K562 (cell line): ENCODE measurements at regions not wholly inside any gene's neighbourhood (a gene's known extent, or its start where the extent isn't known, plus 50 kb on each side); places are given as distances from the start of the nearest gene placed in this dataset.
A peak's percentile ranks its signal among the peaks of the same experiment; 100 is the strongest.

ENCODE experiments used
- ATAC-seq: fragments of 200-7000 bp; cut with Tn5 transposase; 3 replicates; pipeline ENCODE4 v1.9.1; 2020; ENCODE audit warnings: moderate library complexity
- BruUV-seq: library from RNA; stranded (reverse); fragments of 400-500 nt; replicated peaks from 2 replicates; lab custom pipeline; 2021; lab: Mats Ljungman, UMichigan
- CTCF ChIA-PET: fragments of 300-600 bp; formaldehyde crosslinking; extraction: SDS; loops from one replicate; lab custom pipeline; 2021; ENCODE audit warnings: low intra/inter-chr PET ratio; lab: Yijun Ruan, JAX
- POLR2A ChIA-PET: fragments of 300-600, 350-650 bp; sonication (Branson Sonifier 250); formaldehyde crosslinking; extraction: SDS; loops from one replicate; lab custom pipeline; 2021; ENCODE audit warnings: antibody characterized with exemption, inconsistent platforms; lab: Yijun Ruan, JAX
- DNase-seq, 4 experiments: peaks; one replicate each; pipeline versions ENCODE4 v3.0.0 to v3.0.0-alpha.2; 2011 to 2018; ENCODE audit warnings: low spot score in 3 of 4, mixed read lengths in 3 of 4; ENCODE audit errors: extremely low read depth in 1 of 4
- FAIRE-seq: peaks from 2 replicates; lab custom pipeline; 2011; peaks lifted over from hg19 to GRCh38; lab: Jason Lieb, UNC
- H2AFZ ChIP-seq: 2 replicates; pipeline ENCODE4 v1.6.0; 2011; ENCODE audit warnings: low read depth, low read length, control low read depth, inconsistent platforms
- H3K27ac ChIP-seq: fragments of 200-600 bp; 3 replicates; pipeline ENCODE4 v1.8.0; 2011; ENCODE audit warnings: low read depth, mild to moderate bottlenecking, control low read depth, inconsistent platforms, low read length, moderate library complexity, mixed read lengths; ENCODE audit errors: extremely low read depth
- H3K27me3 ChIP-seq, 2 experiments: fragments of 300-600 bp in 1 of 2; 2 replicates in 1 of 2; 3 replicates in 1 of 2; pipeline versions ENCODE4 v1.6.0 to v1.8.0; 2011; ENCODE audit warnings: inconsistent platforms in 2 of 2, low read length in 2 of 2, mild to moderate bottlenecking in 1 of 2, mixed read lengths in 1 of 2, moderate library complexity in 1 of 2; ENCODE audit not compliant: control insufficient read depth in 2 of 2, insufficient read depth in 2 of 2
- H3K36me3 ChIP-seq: fragments of 300-600 bp; 3 replicates; pipeline ENCODE4 v1.8.0; 2011; ENCODE audit warnings: mild to moderate bottlenecking, low read length, inconsistent platforms; ENCODE audit not compliant: control insufficient read depth, insufficient read depth
- H3K4me1 ChIP-seq, 2 experiments: fragments of 200-600 bp in 1 of 2; replicated peaks in 1 of 2; 2 replicates in 1 of 2; 3 replicates in 1 of 2; pipeline versions ENCODE4 v1.5.1 to v1.8.0; 2011; ENCODE audit warnings: inconsistent platforms in 2 of 2, low read length in 2 of 2, mild to moderate bottlenecking in 1 of 2, mixed read lengths in 1 of 2, moderate library complexity in 1 of 2; ENCODE audit not compliant: control insufficient read depth in 2 of 2, insufficient read depth in 2 of 2
- H3K4me2 ChIP-seq: 2 replicates; pipeline ENCODE4 v1.6.1; 2011; ENCODE audit warnings: low read length, control low read depth, inconsistent platforms, mixed read lengths; ENCODE audit not compliant: insufficient read depth
- H3K4me3 ChIP-seq: fragments of 200-600 bp; sonication (generic), shearing (Covaris generic); 2 replicates; pipeline ENCODE4 v1.5.1; 2016; ENCODE audit warnings: control low read depth, inconsistent platforms
- H3K79me2 ChIP-seq: fragments of 200-600 bp; 3 replicates; pipeline ENCODE4 v1.8.0; 2011; ENCODE audit warnings: low read length, inconsistent platforms; ENCODE audit not compliant: control insufficient read depth, insufficient read depth
- H3K9ac ChIP-seq, 2 experiments: 2 replicates each; pipeline versions ENCODE4 v1.6.0 to v1.6.1; 2011; ENCODE audit warnings: low read depth in 2 of 2, low read length in 2 of 2, control low read depth in 1 of 2, inconsistent platforms in 1 of 2, mild to moderate bottlenecking in 1 of 2, mixed read lengths in 1 of 2; ENCODE audit not compliant: insufficient read depth in 1 of 2
- H3K9me1 ChIP-seq: one replicate; pipeline ENCODE4 v1.6.0; 2011; ENCODE audit warnings: inconsistent platforms, mild to moderate bottlenecking, low read length, moderate library complexity; ENCODE audit not compliant: control insufficient read depth, insufficient read depth
- H3K9me3 ChIP-seq: replicated peaks from 2 replicates; pipeline ENCODE4 v1.5.1; 2011; ENCODE audit warnings: low read depth, low read length, inconsistent platforms; ENCODE audit not compliant: control insufficient read depth, insufficient read depth
- H4K20me1 ChIP-seq: replicated peaks from 2 replicates; pipeline ENCODE4 v1.6.1; 2011; ENCODE audit warnings: low read length, inconsistent platforms, mixed read lengths; ENCODE audit not compliant: control insufficient read depth, insufficient read depth
- EP400 ChIP-seq: fragments of 450-650 bp; IDR thresholded peaks from 2 replicates; pipeline ENCODE4 v1.6.1; 2017; ENCODE audit warnings: antibody characterized with exemption, mild to moderate bottlenecking, moderate library complexity
- FOXJ2 ChIP-seq: fragments of 200-800 bp; sonication (Bioruptor generic); IDR thresholded peaks from 2 replicates; pipeline ENCODE4 v1.6.1; 2016; ENCODE audit warnings: missing genetic modification characterization, missing compliant biosample characterization
- HDAC2 ChIP-seq: fragments of 450-650 bp; IDR thresholded peaks from 2 replicates; pipeline ENCODE4 v1.6.1; 2016; ENCODE audit warnings: mild to moderate bottlenecking
- MTF1 ChIP-seq: fragments of 250-450 bp; sonication (Bioruptor Pico); IDR thresholded peaks from 2 replicates; pipeline ENCODE4 v1.9.0; 2021; ENCODE audit warnings: moderate library complexity, mild to moderate bottlenecking, inconsistent platforms, borderline replicate concordance
- NONO ChIP-seq, 2 experiments: fragments of 200-400 bp in 1 of 2; fragments of 450-650 bp in 1 of 2; formaldehyde crosslinking in 1 of 2; IDR thresholded peaks; 2 replicates each; pipeline ENCODE4 v1.6.1; 2017; ENCODE audit warnings: low read depth in 2 of 2, mild to moderate bottlenecking in 2 of 2, moderate library complexity in 2 of 2, low read length in 1 of 2
- PTTG1 ChIP-seq: fragments of 450-650 bp; IDR thresholded peaks from 2 replicates; pipeline ENCODE4 v1.6.1; 2016; ENCODE audit warnings: low read depth, mild to moderate bottlenecking, missing genetic modification characterization, missing compliant biosample characterization
- RAD21 ChIP-seq, 2 experiments: fragments of 250-450 bp in 1 of 2; fragments of 450-650 bp in 1 of 2; sonication (Bioruptor Pico) in 1 of 2; formaldehyde crosslinking in 1 of 2; IDR thresholded peaks in 1 of 2; conservative IDR thresholded peaks in 1 of 2; 2 replicates each; pipeline versions ENCODE4 v1.4.0 to v1.8.0; 2020 to 2022; ENCODE audit warnings: mild to moderate bottlenecking in 2 of 2, moderate library complexity in 1 of 2
- SMAD4 ChIP-seq: fragments of 250-450 bp; sonication (Bioruptor Pico); conservative IDR thresholded peaks from 2 replicates; pipeline ENCODE4 v1.8.0; 2021; ENCODE audit warnings: inconsistent platforms, mild to moderate bottlenecking, moderate library complexity
- SMARCA4 ChIP-seq: fragments of 450-650 bp; IDR thresholded peaks from 2 replicates; pipeline ENCODE4 v1.6.1; 2016
- ZNF175 ChIP-seq: fragments of 200-800 bp; sonication (Bioruptor generic); IDR thresholded peaks from 2 replicates; pipeline ENCODE4 v1.6.1; 2016; ENCODE audit warnings: low read depth, mild to moderate bottlenecking, missing genetic modification characterization, missing compliant biosample characterization
- WGBS: fragments of 100-300 bp; shearing (Covaris generic); methylation state at CpG from one replicate; pipeline ENCODE4 v1.1.6; 2016; ENCODE audit warnings: low coverage, mixed read lengths; ENCODE audit not compliant: insufficient coverage; ENCODE audit errors: missing lambda C conversion rate; 5-methylcytosine and 5-hydroxymethylcytosine counted together
- in situ Hi-C: fragments of 300-500 bp; cut with MboI; formaldehyde crosslinking; loops from 4 replicates; pipeline ENCODE4 v1.15.0; 2018; ENCODE audit warnings: inconsistent platforms, mixed read lengths
- intact Hi-C: fragments of 100-400 bp; cut with micrococcal nuclease; formaldehyde crosslinking; loops from 2 replicates; pipeline ENCODE4 v1.14.2; 2022
- TF ChIP-seq, protein P1 (sequence below), 3 experiments: IDR thresholded peaks in 2 of 3; conservative IDR thresholded peaks in 1 of 3; 2 replicates each; pipeline ENCODE4 v1.5.1; 2011 to 2012; ENCODE audit warnings: low read length in 3 of 3, mild to moderate bottlenecking in 3 of 3, control low read depth in 2 of 3, improper control_type of control experiment in 1 of 3, inconsistent platforms in 1 of 3, low read depth in 1 of 3, mixed read lengths in 1 of 3, moderate library complexity in 1 of 3; ENCODE audit not compliant: insufficient read depth in 2 of 3
- TF ChIP-seq, protein P2 (sequence below): fragments of 450-650 bp; formaldehyde crosslinking; IDR thresholded peaks from 2 replicates; pipeline ENCODE4 v1.4.0; 2022; ENCODE audit warnings: mild to moderate bottlenecking, moderate library complexity

- ATAC-seq (no peak), FAIRE-seq (no peak)
- intact Hi-C loops = no loop called here
- Histone ChIP-seq H3K9ac (no peak overlapping the region), H2AFZ (no peak overlapping the region)
- TF ChIP-seq PTTG1 (tag) (no peak), HDAC2 (no peak), FOXJ2 (0 out of 2 replicates have a peak, but pooled peaks have one; percentile 28)
- TF ChIP-seq, all 486 proteins: peak for 1
- no TSS peak for BruUV-seq
- Histone ChIP-seq H3K27ac (no peak overlapping the region), H3K9me3 (no peaks in the 10 kb centered on the region), H3K36me3 (no peaks in the 10 kb centered on the region), H3K4me2 (no peak overlapping the region), H3K79me2 (no peaks in the 10 kb centered on the region), H3K27me3 (peaks cover 0 to 9% of the 10 kb centered on the region in 2 experiments; a peak in 1 of 5 replicates), H3K9me1 (no peaks in the 10 kb centered on the region), H3K4me3 (no peak overlapping the region), H4K20me1 (no peaks in the 10 kb centered on the region), H3K4me1 (no peaks in the 10 kb centered on the region)
- CTCF ChIA-PET = no interaction called here
- in situ Hi-C loops = no loop called here
- DNase-seq = no peak
- WGBS = 4% methylated on average over 2 of the region's 2 CpGs
- POLR2A ChIA-PET = no interaction called here
Observed at GRCh38 chr11:95327273-95327948, 96.4 kb upstream of the SESN3 start.

- no peak overlapping the region for H3K4me3 ChIP-seq
- intact Hi-C loops (no loop called here), in situ Hi-C loops (no loop called here)
- no TSS peak for BruUV-seq
- CTCF ChIA-PET = no interaction called here
- no peaks in the 10 kb centered on the region for H3K4me1 ChIP-seq
- H3K4me2 ChIP-seq = no peak overlapping the region; the same call in 1 of the 2 replicates
- H3K79me2 ChIP-seq = no peaks in the 10 kb centered on the region
- no peaks in the 10 kb centered on the region for H3K9me3 ChIP-seq
- FAIRE-seq = no peak
- no peak overlapping the region for H3K9ac ChIP-seq
- H3K36me3 ChIP-seq = no peaks in the 10 kb centered on the region
- ATAC-seq = peak; percentile 77
- no peaks in the 10 kb centered on the region for H3K9me1 ChIP-seq
- POLR2A ChIA-PET = no interaction called here
- WGBS = 7% methylated on average over 8 of the region's 8 CpGs
- peaks cover 0 to 9% of the 10 kb centered on the region in 2 experiments; a peak in 1 of 5 replicates for H3K27me3 ChIP-seq
- DNase-seq = no peak
- H4K20me1 ChIP-seq = no peaks in the 10 kb centered on the region
- H3K27ac ChIP-seq = no peak overlapping the region
- no peak overlapping the region for H2AFZ ChIP-seq
- peak; percentile 83 for TF ChIP-seq ZNF175 (CRISPR knock-in tag)
- TF ChIP-seq FOXJ2 = peak; percentile 63
- TF ChIP-seq RAD21 (CRISPR knock-in tag; conservative IDR thresholded peaks at IDR 0.05 in 1 of 2, IDR thresholded peaks at IDR 0.05 in 1 of 2) = peak; percentile 42 to 54; a peak in 3 of 4 replicates
- TF ChIP-seq, protein P1, sequence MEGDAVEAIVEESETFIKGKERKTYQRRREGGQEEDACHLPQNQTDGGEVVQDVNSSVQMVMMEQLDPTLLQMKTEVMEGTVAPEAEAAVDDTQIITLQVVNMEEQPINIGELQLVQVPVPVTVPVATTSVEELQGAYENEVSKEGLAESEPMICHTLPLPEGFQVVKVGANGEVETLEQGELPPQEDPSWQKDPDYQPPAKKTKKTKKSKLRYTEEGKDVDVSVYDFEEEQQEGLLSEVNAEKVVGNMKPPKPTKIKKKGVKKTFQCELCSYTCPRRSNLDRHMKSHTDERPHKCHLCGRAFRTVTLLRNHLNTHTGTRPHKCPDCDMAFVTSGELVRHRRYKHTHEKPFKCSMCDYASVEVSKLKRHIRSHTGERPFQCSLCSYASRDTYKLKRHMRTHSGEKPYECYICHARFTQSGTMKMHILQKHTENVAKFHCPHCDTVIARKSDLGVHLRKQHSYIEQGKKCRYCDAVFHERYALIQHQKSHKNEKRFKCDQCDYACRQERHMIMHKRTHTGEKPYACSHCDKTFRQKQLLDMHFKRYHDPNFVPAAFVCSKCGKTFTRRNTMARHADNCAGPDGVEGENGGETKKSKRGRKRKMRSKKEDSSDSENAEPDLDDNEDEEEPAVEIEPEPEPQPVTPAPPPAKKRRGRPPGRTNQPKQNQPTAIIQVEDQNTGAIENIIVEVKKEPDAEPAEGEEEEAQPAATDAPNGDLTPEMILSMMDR (IDR thresholded peaks at IDR 0.05 in 2 of 3, conservative IDR thresholded peaks at IDR 0.05 in 1 of 3; ENCODE audit: insufficient read depth in 2 of 3, low read depth in 1 of 3, low read length in 3 of 3) = 0 out of 6 replicates have a peak, but pooled peaks of 1 of the 3 experiments have one; percentile 5
- 0 out of 2 replicates have a peak, but pooled peaks have one; percentile 43 for TF ChIP-seq SMAD4 (CRISPR knock-in tag)
- TF ChIP-seq, protein P2, sequence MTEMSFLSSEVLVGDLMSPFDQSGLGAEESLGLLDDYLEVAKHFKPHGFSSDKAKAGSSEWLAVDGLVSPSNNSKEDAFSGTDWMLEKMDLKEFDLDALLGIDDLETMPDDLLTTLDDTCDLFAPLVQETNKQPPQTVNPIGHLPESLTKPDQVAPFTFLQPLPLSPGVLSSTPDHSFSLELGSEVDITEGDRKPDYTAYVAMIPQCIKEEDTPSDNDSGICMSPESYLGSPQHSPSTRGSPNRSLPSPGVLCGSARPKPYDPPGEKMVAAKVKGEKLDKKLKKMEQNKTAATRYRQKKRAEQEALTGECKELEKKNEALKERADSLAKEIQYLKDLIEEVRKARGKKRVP (CRISPR knock-in tag) = peak; percentile 89
- peak; percentile 15; the same call in 1 of the 2 replicates for TF ChIP-seq SMARCA4
- no peak for TF ChIP-seq MTF1 (CRISPR knock-in tag)
- no peak for TF ChIP-seq NONO (IDR thresholded peaks at IDR 0.05; ENCODE audit: low read depth in 2 of 2, low read length in 1 of 2)
- 0 out of 2 replicates have a peak, but pooled peaks have one; percentile 15 for TF ChIP-seq EP400
Observed at GRCh38 chr11:95325777-95326258, 94.8 kb upstream of the SESN3 start.
